Peyer's patch (tissue), 4 donors: ENCODE measurements at regions not wholly inside any gene's neighbourhood (a gene's known extent, or its start where the extent isn't known, plus 50 kb on each side); places are given as distances from the start of the nearest gene placed in this dataset.

Source experiments
- POLR2A ChIP-seq, 2 donors: fragments of 450-650 bp; IDR thresholded peaks; one replicate each; pipeline ENCODE4 v1.5.1; 2017; ENCODE audit warnings: antibody characterized with exemption in 2 of 2, mild to moderate bottlenecking in 2 of 2, moderate library complexity in 2 of 2
- TF ChIP-seq, protein P1 (sequence below), 6 experiments: fragments of 450-650 bp in 4 of 6; fragments of 200-600 bp in 2 of 6; sonication (generic) in 1 of 6; IDR thresholded peaks; one replicate each; pipeline ENCODE4 v1.5.1; 2017 to 2019; ENCODE audit warnings: antibody characterized with exemption in 6 of 6, mild to moderate bottlenecking in 3 of 6, moderate library complexity in 1 of 6

DNA sequence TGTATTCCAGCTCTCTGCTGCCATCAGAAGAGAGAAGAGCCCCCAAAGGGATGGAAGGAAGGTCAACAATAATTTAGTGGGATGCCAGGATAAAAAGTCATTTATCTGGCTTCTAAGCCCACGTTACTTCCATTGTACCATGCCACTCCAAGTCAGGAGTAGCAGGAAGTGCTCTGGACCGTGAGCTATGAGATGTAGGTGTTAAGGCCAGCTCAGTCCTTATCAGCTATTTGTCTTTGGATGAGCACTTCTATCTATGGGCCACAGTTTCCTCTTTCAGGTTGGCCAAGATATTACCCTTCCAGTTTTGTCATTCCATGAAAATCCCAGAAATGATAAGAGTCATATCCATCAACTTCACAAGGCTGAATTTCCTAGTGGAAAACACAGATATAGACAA, 119.4 kb upstream of the CACUL1 start:
- TF ChIP-seq, protein P1, sequence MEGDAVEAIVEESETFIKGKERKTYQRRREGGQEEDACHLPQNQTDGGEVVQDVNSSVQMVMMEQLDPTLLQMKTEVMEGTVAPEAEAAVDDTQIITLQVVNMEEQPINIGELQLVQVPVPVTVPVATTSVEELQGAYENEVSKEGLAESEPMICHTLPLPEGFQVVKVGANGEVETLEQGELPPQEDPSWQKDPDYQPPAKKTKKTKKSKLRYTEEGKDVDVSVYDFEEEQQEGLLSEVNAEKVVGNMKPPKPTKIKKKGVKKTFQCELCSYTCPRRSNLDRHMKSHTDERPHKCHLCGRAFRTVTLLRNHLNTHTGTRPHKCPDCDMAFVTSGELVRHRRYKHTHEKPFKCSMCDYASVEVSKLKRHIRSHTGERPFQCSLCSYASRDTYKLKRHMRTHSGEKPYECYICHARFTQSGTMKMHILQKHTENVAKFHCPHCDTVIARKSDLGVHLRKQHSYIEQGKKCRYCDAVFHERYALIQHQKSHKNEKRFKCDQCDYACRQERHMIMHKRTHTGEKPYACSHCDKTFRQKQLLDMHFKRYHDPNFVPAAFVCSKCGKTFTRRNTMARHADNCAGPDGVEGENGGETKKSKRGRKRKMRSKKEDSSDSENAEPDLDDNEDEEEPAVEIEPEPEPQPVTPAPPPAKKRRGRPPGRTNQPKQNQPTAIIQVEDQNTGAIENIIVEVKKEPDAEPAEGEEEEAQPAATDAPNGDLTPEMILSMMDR (IDR thresholded peaks at IDR 0.05) = no peak
- no peak for TF ChIP-seq POLR2A (IDR thresholded peaks at IDR 0.05)
